DMS79 treated with DMSO at 0.1 percent for 48 hours (cell line): ENCODE measurements at regions not wholly inside any gene's neighbourhood (a gene's known extent, or its start where the extent isn't known, plus 50 kb on each side); places are given as distances from the start of the nearest gene placed in this dataset.

Experiments
- DNase-seq: peaks from one replicate; lab custom pipeline; 2025; lab: John Stamatoyannopoulos, UW

- no peak for DNase-seq
Measured at GRCh38 chr5:38718771-38719391, 126.9 kb upstream of the OSMR start.

GRCh38 chr5:38719403-38719802, 126.4 kb upstream of the OSMR start:
- no peak for DNase-seq

- no peak for DNase-seq
Measured at GRCh38 chr5:38719916-38720315, 125.9 kb upstream of the OSMR start.

- no peak for DNase-seq
Measured at GRCh38 chr5:38720554-38721361, 125.1 kb upstream of the OSMR start.

GRCh38 chr5:38722918-38723317, 122.9 kb upstream of the OSMR start:
- no peak for DNase-seq

- DNase-seq: no peak
Measured at GRCh38 chr5:38723426-38723825, 122.4 kb upstream of the OSMR start.

- DNase-seq: no peak
Measured at GRCh38 chr5:38724301-38725030, 121.3 kb upstream of the OSMR start.

- no peak for DNase-seq
Measured at GRCh38 chr5:38725371-38725865, 120.4 kb upstream of the OSMR start.

GRCh38 chr5:38726279-38726678, 119.5 kb upstream of the OSMR start:
- no peak for DNase-seq

- DNase-seq: no peak
Measured at GRCh38 chr5:38728029-38728428, 117.8 kb upstream of the OSMR start.

GRCh38 chr5:38731461-38731860, 114.4 kb upstream of the OSMR start:
- no peak for DNase-seq

- DNase-seq: no peak
Measured at GRCh38 chr5:38734353-38734752, 111.5 kb upstream of the OSMR start.

- no peak for DNase-seq
Measured at GRCh38 chr5:38736089-38736488, 109.7 kb upstream of the OSMR start.

GRCh38 chr5:38737976-38738375, 107.8 kb upstream of the OSMR start:
- no peak for DNase-seq

- DNase-seq: no peak
Measured at GRCh38 chr5:38739011-38739704, 106.7 kb upstream of the OSMR start.

GRCh38 chr5:38739705-38740045, 106.1 kb upstream of the OSMR start:
- DNase-seq: no peak

GRCh38 chr5:38742821-38743220, 103.0 kb upstream of the OSMR start:
- no peak for DNase-seq

GRCh38 chr5:38743562-38743961, 102.2 kb upstream of the OSMR start:
- DNase-seq: no peak

- no peak for DNase-seq
Measured at GRCh38 chr5:38745836-38746732, 99.7 kb upstream of the OSMR start.

GRCh38 chr5:38749861-38750260, 96.0 kb upstream of the OSMR start:
- DNase-seq: no peak

- no peak for DNase-seq
Measured at GRCh38 chr5:38751103-38751502, 94.7 kb upstream of the OSMR start.
